ENCODE measurements at regions not wholly inside any gene's neighbourhood (a gene's known extent, or its start where the extent isn't known, plus 50 kb on each side); places are given as distances from the start of the nearest gene placed in this dataset.

DNA sequence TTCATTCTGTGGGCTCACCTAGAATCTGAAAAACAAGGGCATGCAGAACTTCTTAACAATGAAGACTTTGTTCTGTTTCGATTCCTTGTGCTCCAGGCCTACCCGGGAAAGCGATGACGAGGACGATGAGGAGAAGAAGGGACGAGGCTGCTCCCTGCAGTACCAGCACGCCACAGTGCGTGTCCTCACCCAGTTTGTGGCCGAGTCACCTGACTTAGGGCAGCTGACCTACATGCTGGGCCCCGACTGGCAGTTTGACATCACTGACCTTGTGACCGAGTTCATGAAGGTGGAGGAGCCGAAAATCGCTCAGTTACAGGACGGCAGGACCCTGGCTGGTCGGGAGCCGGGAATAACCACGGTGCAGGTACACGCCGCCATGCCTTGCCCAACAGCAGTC, 585.4 kb downstream of the AACS start:
- no peaks in the 10 kb centered on the region for H3K4me1 ChIP-seq (ENCODE audit: control insufficient read depth in 2 of 3, insufficient read depth in 2 of 3, low read depth in 1 of 3, low read length in 3 of 3)
- H3K4me3 ChIP-seq (ENCODE audit: low read length in 3 of 3), result no peak overlapping the region
- FAIRE-seq (no peak), DNase-seq (no peak)
- no peaks in the 10 kb centered on the region for H3K9me3 ChIP-seq (ENCODE audit: control insufficient read depth in 2 of 3, insufficient read depth in 1 of 3, low read length in 3 of 3)
- H3K27ac ChIP-seq (ENCODE audit: low read depth in 2 of 2, low read length in 2 of 2), result no peak overlapping the region
- H3K36me3 ChIP-seq (ENCODE audit: control insufficient read depth in 2 of 3, insufficient read depth in 3 of 3, low read length in 3 of 3), result no peaks in the 10 kb centered on the region
- H3K27me3 ChIP-seq (ENCODE audit: control insufficient read depth, insufficient read depth, low read length), result no peaks in the 10 kb centered on the region
- TF ChIP-seq, protein P1, sequence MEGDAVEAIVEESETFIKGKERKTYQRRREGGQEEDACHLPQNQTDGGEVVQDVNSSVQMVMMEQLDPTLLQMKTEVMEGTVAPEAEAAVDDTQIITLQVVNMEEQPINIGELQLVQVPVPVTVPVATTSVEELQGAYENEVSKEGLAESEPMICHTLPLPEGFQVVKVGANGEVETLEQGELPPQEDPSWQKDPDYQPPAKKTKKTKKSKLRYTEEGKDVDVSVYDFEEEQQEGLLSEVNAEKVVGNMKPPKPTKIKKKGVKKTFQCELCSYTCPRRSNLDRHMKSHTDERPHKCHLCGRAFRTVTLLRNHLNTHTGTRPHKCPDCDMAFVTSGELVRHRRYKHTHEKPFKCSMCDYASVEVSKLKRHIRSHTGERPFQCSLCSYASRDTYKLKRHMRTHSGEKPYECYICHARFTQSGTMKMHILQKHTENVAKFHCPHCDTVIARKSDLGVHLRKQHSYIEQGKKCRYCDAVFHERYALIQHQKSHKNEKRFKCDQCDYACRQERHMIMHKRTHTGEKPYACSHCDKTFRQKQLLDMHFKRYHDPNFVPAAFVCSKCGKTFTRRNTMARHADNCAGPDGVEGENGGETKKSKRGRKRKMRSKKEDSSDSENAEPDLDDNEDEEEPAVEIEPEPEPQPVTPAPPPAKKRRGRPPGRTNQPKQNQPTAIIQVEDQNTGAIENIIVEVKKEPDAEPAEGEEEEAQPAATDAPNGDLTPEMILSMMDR (IDR thresholded peaks at IDR 0.05; ENCODE audit: borderline replicate concordance, extremely low read depth, insufficient read depth), result no peak
- intact Hi-C loops (cut with DNase I), result no loop called here
- no peak overlapping the region for H3K9ac ChIP-seq (ENCODE audit: low read length in 3 of 3)

DNA sequence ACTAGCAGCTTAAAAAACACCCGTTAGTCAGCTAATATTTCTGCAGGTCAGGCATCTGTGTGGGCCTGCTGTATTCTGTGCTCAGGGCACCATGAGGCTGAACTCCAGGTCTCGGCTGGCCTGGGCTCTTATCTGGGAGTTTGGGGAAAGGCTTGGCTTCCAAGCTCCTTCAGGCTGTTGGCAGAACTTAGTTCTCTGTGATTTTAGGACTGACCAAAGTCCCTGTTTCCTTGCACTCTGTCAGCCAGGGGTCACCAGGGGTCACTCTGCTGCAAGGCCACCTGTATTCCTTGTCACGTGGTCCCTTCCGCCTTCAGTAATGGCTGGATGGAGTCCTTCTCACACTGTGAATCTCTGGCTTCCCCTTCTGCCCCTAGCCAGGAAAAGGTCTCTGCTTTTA, 586.4 kb downstream of the AACS start:
- DNase-seq (no peak), FAIRE-seq (no peak)
- H3K27ac ChIP-seq (ENCODE audit: low read depth in 2 of 2, low read length in 2 of 2), result no peak overlapping the region
- no peaks in the 10 kb centered on the region for H3K9me3 ChIP-seq (ENCODE audit: control insufficient read depth in 2 of 3, insufficient read depth in 1 of 3, low read length in 3 of 3)
- intact Hi-C loops (cut with DNase I), result no loop called here
- H3K27me3 ChIP-seq (ENCODE audit: control insufficient read depth, insufficient read depth, low read length), result no peaks in the 10 kb centered on the region
- H3K36me3 ChIP-seq (ENCODE audit: control insufficient read depth in 2 of 3, insufficient read depth in 3 of 3, low read length in 3 of 3), result no peaks in the 10 kb centered on the region
- no peak overlapping the region for H3K9ac ChIP-seq (ENCODE audit: low read length in 3 of 3)
- TF ChIP-seq, protein P1 (IDR thresholded peaks at IDR 0.05; ENCODE audit: borderline replicate concordance, extremely low read depth, insufficient read depth), result no peak
- no peaks in the 10 kb centered on the region for H3K4me1 ChIP-seq (ENCODE audit: control insufficient read depth in 2 of 3, insufficient read depth in 2 of 3, low read depth in 1 of 3, low read length in 3 of 3)
- no peak overlapping the region for H3K4me3 ChIP-seq (ENCODE audit: low read length in 3 of 3)

DNA sequence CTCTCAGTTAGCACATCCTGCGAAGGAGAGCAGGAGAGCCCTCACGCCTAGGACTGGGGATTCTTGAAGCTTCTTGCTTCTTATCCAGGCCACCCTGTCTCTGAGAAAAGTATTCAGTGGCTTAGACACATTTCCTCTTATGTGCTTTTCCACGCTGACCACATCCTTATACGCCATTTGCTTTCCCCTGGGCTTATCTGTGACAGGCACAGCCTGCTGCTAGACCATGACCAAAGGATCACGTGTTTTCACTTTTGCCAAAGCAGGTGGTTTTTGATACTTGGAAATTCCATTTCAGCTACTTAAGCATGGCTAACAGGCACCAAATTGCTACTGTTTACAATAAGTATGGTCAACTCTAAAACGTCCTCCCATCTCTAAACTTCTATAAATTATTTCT, 587.4 kb downstream of the AACS start:
- intact Hi-C loops (cut with DNase I), result no loop called here
- DNase-seq (no peak), FAIRE-seq (no peak)
- Histone ChIP-seq H3K36me3 (ENCODE audit: control insufficient read depth in 2 of 3, insufficient read depth in 3 of 3, low read length in 3 of 3) (no peaks in the 10 kb centered on the region), H3K4me1 (ENCODE audit: control insufficient read depth in 2 of 3, insufficient read depth in 2 of 3, low read depth in 1 of 3, low read length in 3 of 3) (no peaks in the 10 kb centered on the region), H3K27ac (ENCODE audit: low read depth in 2 of 2, low read length in 2 of 2) (no peak overlapping the region), H3K9me3 (ENCODE audit: control insufficient read depth in 2 of 3, insufficient read depth in 1 of 3, low read length in 3 of 3) (no peaks in the 10 kb centered on the region), H3K4me3 (ENCODE audit: low read length in 3 of 3) (no peak overlapping the region), H3K27me3 (ENCODE audit: control insufficient read depth, insufficient read depth, low read length) (no peaks in the 10 kb centered on the region), H3K9ac (ENCODE audit: low read length in 3 of 3) (no peak overlapping the region)
- TF ChIP-seq, protein P1 (IDR thresholded peaks at IDR 0.05; ENCODE audit: borderline replicate concordance, extremely low read depth, insufficient read depth), result no peak

GRCh38 chr12:125657681-125658080, 592.4 kb downstream of the AACS start:
- no peak for DNase-seq

More at GRCh38 chr12:125657681-125658080, 592.4 kb downstream of the AACS start:
- no peak overlapping the region for H3K9ac ChIP-seq (ENCODE audit: low read length in 3 of 3)
- no peaks in the 10 kb centered on the region for H3K9me3 ChIP-seq (ENCODE audit: control insufficient read depth in 2 of 3, insufficient read depth in 1 of 3, low read length in 3 of 3)
- no peak for FAIRE-seq
- intact Hi-C loops (cut with DNase I), result no loop called here
- no peaks in the 10 kb centered on the region for H3K4me1 ChIP-seq (ENCODE audit: control insufficient read depth in 2 of 3, insufficient read depth in 2 of 3, low read depth in 1 of 3, low read length in 3 of 3)
- H3K27me3 ChIP-seq (ENCODE audit: control insufficient read depth, insufficient read depth, low read length), result no peaks in the 10 kb centered on the region
- no peaks in the 10 kb centered on the region for H3K36me3 ChIP-seq (ENCODE audit: control insufficient read depth in 2 of 3, insufficient read depth in 3 of 3, low read length in 3 of 3)
- TF ChIP-seq, protein P1 (IDR thresholded peaks at IDR 0.05; ENCODE audit: borderline replicate concordance, extremely low read depth, insufficient read depth), result no peak
- H3K4me3 ChIP-seq (ENCODE audit: low read length in 3 of 3), result no peak overlapping the region
- no peak overlapping the region for H3K27ac ChIP-seq (ENCODE audit: low read depth in 2 of 2, low read length in 2 of 2)
